GM20431 (cell line): ENCODE measurements at regions not wholly inside any gene's neighbourhood (a gene's known extent, or its start where the extent isn't known, plus 50 kb on each side); places are given as distances from the start of the nearest gene placed in this dataset.
"Not testable (repeated sequence)": the region's sequence is repeated elsewhere in the genome, so short reads cannot be mapped to it uniquely, and the experiment has no call there.

Source experiments
- in situ Hi-C: fragments of 300-500 bp; cut with MseI, MboI; formaldehyde crosslinking; loops from one replicate; pipeline ENCODE4 v1.15.0; 2020; ENCODE audit warnings: low sequenced_read_pairs; ENCODE audit not compliant: unreplicated experiment

DNA sequence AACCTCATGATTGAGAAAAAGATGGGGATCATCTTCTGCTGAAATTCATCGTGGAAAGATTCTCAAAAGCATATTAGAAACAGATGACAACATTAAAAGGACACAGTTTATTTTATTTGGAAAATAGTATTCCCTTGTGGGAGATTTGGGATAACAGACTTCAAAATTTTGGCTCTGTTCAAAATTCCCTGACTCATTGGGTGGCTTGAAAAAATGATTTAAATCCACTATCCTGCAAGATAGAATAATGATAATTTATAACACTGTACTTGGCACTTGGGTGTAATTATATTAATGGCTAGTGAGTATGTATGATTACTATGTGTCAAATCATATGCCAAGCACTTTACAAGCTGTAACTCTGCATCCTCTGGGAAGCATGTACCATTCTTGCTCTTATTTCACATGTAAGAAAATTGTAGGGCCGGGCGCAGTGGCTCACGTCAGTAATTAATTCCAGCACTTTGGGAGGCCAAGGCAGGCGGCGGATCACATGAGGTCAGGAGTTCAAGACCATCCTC, 128.8 kb downstream of the LMNTD1 start:
- in situ Hi-C loops = loop anchor here (25.0 kb wide), 1 partner anchor 462 kb away; no protein-coding TSS in a partner anchor

GRCh38 chr12:25423355-25424050, 129.6 kb downstream of the LMNTD1 start:
- in situ Hi-C loops = loop anchor here (25.0 kb wide), 1 partner anchor 461 kb away; no protein-coding TSS in a partner anchor

DNA sequence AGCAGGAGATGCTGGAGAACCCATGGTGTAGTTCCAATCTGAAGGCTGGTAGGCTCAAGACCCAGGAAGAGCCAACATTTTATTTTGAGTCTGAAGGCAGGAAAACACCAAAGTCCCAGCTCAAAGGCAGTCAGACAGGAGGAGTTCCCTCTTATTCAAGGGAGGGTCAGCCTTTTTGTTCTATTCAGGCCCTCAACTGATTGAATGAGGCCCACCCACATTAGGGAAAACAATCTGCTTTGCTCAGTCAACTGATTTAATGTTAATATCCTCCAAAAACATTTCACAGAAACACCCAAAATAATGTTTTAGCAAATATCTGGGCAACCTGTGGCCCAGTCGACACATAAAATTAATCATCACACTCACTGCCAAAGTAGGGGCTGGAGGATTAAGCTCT, 130.8 kb downstream of the LMNTD1 start:
- in situ Hi-C loops = loop anchor here (25.0 kb wide), 1 partner anchor 460 kb away; no protein-coding TSS in a partner anchor

GRCh38 chr12:25421651-25422167, 131.4 kb downstream of the LMNTD1 start:
- in situ Hi-C loops = loop anchor here (25.0 kb wide), 1 partner anchor 459 kb away; no protein-coding TSS in a partner anchor

GRCh38 chr12:25420116-25420515, 133.0 kb downstream of the LMNTD1 start:
- in situ Hi-C loops = loop anchor here (25.0 kb wide), 1 partner anchor 458 kb away; no protein-coding TSS in a partner anchor

DNA sequence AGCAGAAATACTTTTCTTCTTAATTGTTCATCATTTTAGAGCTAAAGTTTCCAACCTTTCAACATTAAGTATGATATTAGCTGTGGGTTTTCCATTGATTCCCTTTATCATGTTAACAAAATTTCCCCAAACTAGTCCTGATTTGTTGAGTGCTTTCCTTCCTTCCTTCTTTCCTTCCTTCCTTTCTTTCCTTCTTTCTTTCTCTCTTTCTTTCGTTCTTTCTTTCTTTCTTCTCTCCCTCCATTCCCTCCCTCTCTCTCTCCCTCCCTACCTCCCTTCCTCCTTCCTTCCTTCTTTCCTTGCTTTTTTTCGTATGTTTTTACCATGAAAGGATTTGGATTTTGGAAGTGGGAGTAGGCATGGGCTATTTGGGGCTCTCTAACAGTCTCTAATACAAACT, 133.5 kb downstream of the LMNTD1 start:
- in situ Hi-C loops = loop anchor here (25.0 kb wide), 1 partner anchor 457 kb away; no protein-coding TSS in a partner anchor

DNA sequence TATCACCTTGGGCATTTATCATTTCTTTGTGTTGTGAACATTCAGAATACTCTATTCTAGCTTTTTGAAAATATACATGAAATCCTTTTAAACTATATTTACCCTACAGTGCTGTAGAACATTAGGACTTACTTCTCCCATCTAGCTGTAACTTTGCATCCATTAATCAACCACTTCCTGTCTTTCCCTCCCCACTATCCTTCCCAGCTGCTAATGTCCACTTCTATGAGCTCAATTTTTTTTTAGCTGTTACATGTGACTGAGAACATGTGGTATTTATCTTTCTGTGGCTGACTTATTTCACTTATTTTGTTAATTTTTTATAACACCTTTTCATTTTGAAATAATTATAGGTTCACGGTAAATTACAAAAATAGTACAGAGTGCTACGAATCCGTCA, 136.0 kb downstream of the LMNTD1 start:
- in situ Hi-C loops = loop anchor here (25.0 kb wide), 1 partner anchor 455 kb away; no protein-coding TSS in a partner anchor

- in situ Hi-C loops = loop anchor here (25.0 kb wide), 1 partner anchor 454 kb away; no protein-coding TSS in a partner anchor
These were observed 136.6 kb downstream of the LMNTD1 start for GRCh38 chr12:25416516-25416915.

DNA sequence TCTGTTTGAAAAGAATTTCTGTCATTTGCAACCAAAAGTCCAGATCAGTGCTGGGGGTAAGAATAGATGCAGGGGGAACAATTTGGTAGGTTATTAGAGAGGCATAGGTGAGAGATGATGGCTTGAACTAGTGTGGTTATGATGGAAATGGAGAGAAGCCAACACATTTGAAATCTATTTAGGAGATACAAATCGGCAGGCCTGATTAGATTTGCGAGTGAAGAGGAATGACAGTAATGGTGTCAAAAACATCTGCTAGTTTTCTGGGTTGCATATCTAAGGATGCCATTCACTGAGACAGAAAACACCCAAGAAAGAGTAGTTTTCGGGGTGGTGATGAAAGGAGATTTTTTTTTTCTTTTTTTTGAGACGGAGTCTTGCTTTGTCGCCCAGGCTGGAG, 138.1 kb downstream of the LMNTD1 start:
- in situ Hi-C loops = loop anchor here (25.0 kb wide), 1 partner anchor 453 kb away; no protein-coding TSS in a partner anchor

DNA sequence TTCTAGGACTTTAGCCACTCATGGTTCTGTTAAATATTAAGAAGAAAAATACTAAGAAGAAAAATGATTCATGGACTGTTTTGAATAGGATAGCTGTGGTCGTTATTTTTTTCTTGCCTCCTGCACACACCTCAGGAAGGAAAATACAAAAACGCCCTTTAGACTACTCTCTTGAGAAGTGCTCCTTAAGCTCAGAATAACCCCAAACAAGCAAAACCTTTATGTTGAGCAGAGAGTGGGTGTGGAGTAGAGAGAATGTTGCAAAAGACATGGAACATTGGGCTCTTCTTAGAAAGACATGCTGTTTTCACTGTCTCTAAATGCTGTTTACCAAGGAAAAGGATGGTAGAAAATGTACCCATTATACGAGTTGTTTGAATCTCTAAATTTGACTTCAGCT, 140.3 kb downstream of the LMNTD1 start:
- in situ Hi-C loops = loop anchor here (25.0 kb wide), 1 partner anchor 450 kb away; no protein-coding TSS in a partner anchor

DNA sequence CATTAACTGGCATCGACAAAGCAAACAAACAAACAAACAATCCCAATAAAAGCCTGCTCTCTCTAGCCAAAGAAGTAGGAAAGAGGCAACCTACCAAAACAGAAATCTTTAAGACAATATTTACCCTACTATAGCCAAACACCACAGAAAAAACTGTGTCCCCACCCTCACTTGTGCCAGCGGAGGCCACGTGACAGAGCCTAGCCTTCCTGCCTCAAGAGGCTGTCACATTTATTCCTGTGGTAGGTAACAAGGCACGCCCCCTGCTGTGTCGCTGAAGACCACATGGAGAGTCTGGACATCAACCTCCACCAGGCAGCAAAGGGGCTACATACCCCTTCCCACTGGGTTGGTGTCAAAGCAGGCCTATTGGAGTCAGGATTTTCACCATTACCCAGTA, 148.1 kb downstream of the LMNTD1 start:
- in situ Hi-C loops = loop anchor here (25.0 kb wide), 1 partner anchor 443 kb away; no protein-coding TSS in a partner anchor

- in situ Hi-C loops = loop anchor here (25.0 kb wide), 1 partner anchor 439 kb away; no protein-coding TSS in a partner anchor
These were observed 151.0 kb upstream of the KRAS start for GRCh38 chr12:25401547-25402345.

DNA sequence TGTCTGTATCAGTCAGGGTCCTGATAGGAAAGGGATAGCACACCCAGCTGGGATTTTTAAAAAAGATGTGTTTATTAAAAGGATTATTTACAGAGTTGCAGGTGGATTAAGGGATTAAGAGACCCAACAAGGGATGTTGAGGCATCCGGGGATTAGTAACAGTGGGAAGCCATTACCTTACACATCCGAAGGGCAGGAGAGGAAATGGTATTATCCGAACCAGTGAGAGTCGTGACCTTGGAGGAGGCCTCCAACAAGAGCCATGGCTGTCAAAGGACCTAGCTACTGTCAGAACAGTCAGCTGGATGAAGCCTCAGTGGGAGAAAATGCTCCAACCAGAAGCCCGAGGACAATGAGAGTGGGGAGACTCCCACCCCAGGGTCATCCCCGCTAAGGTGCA, 146.3 kb upstream of the KRAS start:
- in situ Hi-C loops = no loop called here

GRCh38 chr12:25395227-25395626, 144.5 kb upstream of the KRAS start:
- in situ Hi-C loops = no loop called here

DNA sequence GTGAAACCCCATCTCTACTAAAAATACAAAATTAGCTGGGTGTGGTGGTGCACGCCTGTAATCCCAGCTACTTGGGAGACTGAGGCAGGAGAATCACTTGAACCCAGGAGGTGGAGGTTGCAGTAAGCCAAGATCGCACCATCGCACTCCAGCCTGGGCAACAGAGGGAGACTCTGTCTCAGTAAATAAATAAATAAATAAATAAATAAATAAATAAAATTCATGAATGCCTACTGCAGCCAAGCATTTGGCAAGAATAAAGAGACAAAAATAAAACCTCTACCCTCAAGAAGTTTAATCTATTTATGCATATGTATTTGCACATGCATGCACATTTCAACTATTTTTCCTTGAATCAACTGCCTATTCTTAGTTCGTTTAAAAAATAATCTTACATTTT, 144.0 kb upstream of the KRAS start:
- in situ Hi-C loops = not testable (repeated sequence)

DNA sequence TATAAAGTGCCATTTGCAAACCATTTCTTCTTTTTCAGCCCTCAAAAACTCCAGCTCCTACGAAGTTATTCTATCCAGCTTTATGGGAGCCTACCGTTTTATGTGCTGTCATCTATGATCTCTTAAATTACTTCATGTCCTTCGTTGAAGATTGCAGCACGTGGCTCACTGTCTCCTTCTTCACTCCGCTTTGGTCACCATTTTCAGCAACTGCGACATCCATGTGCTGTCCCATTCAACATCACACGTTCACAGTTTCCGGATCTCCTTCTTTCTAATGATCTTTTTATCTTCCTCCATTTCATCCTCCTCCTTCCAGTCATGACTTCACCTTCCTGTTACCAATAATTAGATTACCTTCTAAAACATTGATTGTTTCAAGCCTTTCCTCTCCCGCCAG, 143.3 kb upstream of the KRAS start:
- in situ Hi-C loops = no loop called here

DNA sequence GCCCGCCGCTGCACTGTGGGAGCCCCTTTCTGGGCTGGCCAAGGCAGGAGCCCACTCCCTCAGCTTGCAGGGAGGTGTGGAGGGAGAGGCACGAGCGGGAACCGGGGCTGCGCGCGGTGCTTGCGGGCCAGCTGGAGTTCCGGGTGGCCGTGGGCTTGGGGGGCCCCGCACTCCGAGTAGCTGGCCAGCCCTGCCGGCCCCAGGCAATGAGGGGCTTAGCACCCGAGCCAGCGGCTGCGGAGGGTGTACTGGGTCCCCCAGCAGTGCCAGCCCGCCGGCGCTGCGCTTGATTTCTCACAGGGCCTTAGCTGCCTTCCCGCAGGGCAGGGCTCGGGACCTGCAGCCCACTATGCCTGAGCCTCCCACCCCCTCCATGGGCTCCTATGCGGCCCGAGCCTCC, 140.6 kb upstream of the KRAS start:
- in situ Hi-C loops = not testable (repeated sequence)

GRCh38 chr12:25388183-25388582, 137.5 kb upstream of the KRAS start:
- in situ Hi-C loops = no loop called here

DNA sequence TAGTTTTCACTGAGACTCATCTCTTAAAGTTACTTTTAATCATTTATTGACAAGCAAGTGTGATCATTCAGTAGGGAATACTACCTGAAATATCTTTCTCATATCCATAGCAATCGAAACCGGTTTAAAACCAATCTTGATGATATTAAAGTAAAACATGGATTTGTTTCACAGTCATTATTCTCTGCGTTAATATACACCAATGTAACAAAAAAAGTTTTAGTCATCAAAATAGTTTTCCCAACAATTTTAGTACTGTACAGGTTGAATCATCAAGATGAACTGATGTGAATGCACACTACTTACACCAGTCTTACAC, 137.0 kb upstream of the KRAS start:
- in situ Hi-C loops = no loop called here
